Renal cortical epithelial cell (primary cell): ENCODE measurements at regions not wholly inside any gene's neighbourhood (a gene's known extent, or its start where the extent isn't known, plus 50 kb on each side); places are given as distances from the start of the nearest gene placed in this dataset.

Source experiments
- DNase-seq: peaks from one replicate; pipeline ENCODE4 v3.0.0-alpha.2; 2011; ENCODE audit warnings: low read depth

GRCh38 chr1:38577385-38577784 lies 282.2 kb downstream of the RRAGC start:
- DNase-seq = no peak

GRCh38 chr1:38576241-38576640 lies 283.3 kb downstream of the RRAGC start:
- DNase-seq = no peak

- DNase-seq = no peak
Measured at GRCh38 chr1:38571726-38572125, 287.8 kb downstream of the RRAGC start.

GRCh38 chr1:38570657-38570975 lies 289.0 kb downstream of the RRAGC start:
- no peak for DNase-seq

GRCh38 chr1:38569932-38570656 lies 289.5 kb downstream of the RRAGC start:
- DNase-seq = no peak

DNA sequence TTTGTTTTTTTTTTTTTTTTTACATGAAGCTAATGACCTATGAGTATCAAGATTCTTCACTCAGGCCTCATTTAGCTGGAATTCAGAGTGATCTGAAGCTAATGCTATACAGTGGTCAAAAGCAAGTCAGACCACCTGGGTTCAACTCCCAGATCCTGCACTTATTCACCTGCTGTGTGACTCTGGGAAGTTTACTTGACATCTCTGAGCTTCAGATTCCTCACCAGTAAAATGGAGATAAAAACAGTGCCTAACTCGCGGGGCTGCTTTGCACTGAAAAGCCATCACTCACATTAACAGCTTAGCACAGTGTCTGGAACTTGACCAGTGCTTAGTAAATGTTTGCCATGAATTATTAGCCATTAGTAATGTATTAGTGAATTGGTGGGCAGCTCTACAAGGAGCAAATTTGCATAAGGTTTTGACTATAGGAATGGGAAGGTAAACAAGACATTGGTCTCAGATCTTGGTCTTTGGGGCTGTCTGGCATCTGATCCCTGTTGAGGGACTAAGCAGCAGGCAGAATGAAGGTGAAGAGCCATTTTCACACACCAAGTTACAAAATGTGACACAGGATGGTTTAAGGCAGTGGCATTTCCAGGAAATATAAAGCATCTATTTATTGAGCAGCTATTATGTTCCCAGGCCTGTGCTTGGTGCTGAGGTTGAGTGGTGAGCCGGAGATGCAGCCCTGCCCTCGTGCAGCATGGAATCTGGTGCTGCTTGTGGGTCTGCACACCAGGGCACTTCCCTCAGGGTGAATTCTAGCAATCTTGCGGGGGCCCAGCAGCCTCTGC lies 291.3 kb downstream of the RRAGC start:
- peak; percentile 21 for DNase-seq

DNA sequence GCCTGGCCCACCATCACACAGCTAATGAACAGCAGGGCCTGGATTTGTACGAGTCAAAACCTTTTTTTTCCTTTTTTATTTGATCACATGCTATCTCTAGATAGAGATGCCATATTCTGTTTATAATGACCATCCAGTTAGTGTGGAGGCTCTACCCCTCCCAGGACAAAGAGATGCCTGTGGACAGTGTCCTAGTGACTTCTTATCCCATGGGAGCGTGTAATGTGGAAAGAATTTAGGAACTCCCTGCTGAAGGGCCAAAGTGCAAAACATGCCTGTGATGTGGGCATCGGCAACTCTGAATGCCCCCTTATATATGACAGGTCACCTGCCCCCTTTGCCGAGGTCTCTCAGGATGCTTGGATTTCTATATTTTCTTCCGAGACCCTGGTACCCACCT lies 292.2 kb downstream of the RRAGC start:
- DNase-seq = no peak

GRCh38 chr1:38565020-38565491 lies 294.5 kb downstream of the RRAGC start:
- DNase-seq = no peak

DNA sequence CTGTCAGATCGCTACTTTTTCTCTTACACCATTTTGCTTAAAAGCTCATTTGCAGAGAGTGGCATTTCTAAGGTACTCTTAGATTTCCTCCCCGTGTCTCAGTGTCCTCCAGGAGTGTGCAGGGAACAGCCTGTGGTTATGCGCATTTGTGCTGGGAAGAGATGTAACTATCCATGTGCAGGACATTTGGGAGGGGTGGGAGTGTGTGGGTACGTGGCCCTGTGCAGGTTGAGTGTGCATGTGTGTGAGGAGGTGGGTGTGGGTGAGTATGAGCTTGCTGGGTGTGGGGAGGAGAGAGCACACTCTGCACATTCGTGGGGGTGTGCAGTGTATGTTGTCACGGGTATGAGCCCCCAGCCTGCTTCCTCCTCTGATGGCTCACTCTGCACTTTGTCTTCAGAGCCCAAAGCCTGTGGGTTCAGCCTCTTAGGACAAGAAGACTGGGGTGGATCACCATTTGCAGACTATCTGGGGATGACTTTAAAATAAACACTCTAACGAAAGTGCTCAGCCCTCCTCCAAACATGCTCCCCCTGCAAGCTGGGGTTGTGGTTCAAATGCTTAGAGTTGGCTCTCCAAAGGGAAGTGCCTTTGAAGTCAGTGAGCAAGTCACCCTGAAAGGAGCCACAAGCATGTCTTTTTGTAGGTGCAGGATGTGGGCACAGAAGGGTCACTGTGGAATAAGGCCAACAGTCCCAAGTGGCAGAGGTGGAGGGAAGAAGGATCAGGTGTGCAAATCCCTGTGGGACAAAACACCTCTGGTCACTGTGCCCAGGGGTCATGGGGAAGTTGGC lies 295.4 kb downstream of the RRAGC start:
- DNase-seq = no peak

- DNase-seq = no peak
Measured at GRCh38 chr1:38561725-38562124, 297.8 kb downstream of the RRAGC start.

GRCh38 chr1:38561110-38561509 lies 298.5 kb downstream of the RRAGC start:
- no peak for DNase-seq

DNA sequence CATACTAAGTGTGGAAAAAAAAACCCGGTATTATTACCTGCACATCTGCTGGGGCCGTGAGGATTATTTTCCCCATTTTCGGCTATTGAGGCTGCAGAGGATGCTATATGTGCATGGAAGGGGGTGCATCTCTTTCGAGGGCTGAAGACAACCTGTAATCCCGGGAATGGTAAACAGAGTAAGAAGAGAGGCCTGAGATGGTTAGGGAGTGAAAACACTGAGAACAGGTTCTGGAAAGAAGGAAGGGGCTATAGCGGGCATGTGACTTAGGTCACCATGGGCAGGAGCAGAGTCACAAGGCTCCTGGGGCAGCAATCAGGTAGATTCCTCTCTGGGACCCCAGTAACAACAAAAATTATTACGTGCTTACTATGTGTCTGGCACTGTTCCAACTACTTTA lies 299.1 kb downstream of the RRAGC start:
- no peak for DNase-seq

- peak; percentile 4 for DNase-seq
Measured at GRCh38 chr1:38559446-38560165, 300.0 kb downstream of the RRAGC start.

- no peak for DNase-seq
Measured at GRCh38 chr1:38558500-38559445, 300.8 kb downstream of the RRAGC start.

- no peak for DNase-seq
Measured at GRCh38 chr1:38558055-38558454, 301.5 kb downstream of the RRAGC start.

- no peak for DNase-seq
Measured at GRCh38 chr1:38555594-38555993, 304.0 kb downstream of the RRAGC start.

GRCh38 chr1:38555130-38555529 lies 304.4 kb downstream of the RRAGC start:
- no peak for DNase-seq

GRCh38 chr1:38551318-38552307 lies 308.0 kb downstream of the RRAGC start:
- DNase-seq = no peak

- DNase-seq = no peak
Measured at GRCh38 chr1:38549191-38549590, 310.4 kb downstream of the RRAGC start.
